Liver (tissue), 8 donors: ENCODE measurements at regions not wholly inside any gene's neighbourhood (a gene's known extent, or its start where the extent isn't known, plus 50 kb on each side); places are given as distances from the start of the nearest gene placed in this dataset.

Experiments used
- DNase-seq: peaks from one replicate; pipeline ENCODE4 v3.0.0-alpha.2; 2017; ENCODE audit warnings: low spot score
- H3K27ac ChIP-seq, 2 donors: one replicate each; pipeline ENCODE4 v1.7.0; 2013; ENCODE audit warnings: inconsistent platforms in 2 of 2, low read length in 2 of 2, control low read depth in 1 of 2, low read depth in 1 of 2, mild to moderate bottlenecking in 1 of 2
- H3K27me3 ChIP-seq, 4 donors: one replicate each; pipeline versions ENCODE4 v1.6.1 to v1.7.0; 2013; ENCODE audit warnings: low read length in 3 of 4, inconsistent platforms in 1 of 4, mild to moderate bottlenecking in 1 of 4, moderate library complexity in 1 of 4; ENCODE audit not compliant: control insufficient read depth in 4 of 4, insufficient read depth in 4 of 4
- H3K36me3 ChIP-seq, 4 donors: one replicate each; pipeline versions ENCODE4 v1.6.1 to v1.7.0; 2013; ENCODE audit warnings: low read length in 3 of 4, mild to moderate bottlenecking in 3 of 4, low read depth in 1 of 4, moderate library complexity in 1 of 4; ENCODE audit not compliant: control insufficient read depth in 4 of 4, insufficient read depth in 3 of 4
- H3K4me1 ChIP-seq, 4 donors: one replicate each; pipeline versions ENCODE4 v1.6.1 to v1.7.0; 2013; ENCODE audit warnings: low read length in 3 of 4, mild to moderate bottlenecking in 3 of 4, moderate library complexity in 1 of 4; ENCODE audit not compliant: control insufficient read depth in 4 of 4, insufficient read depth in 4 of 4
- H3K4me3 ChIP-seq, 3 donors: one replicate each; pipeline versions ENCODE4 v1.6.1 to v1.7.0; 2013; ENCODE audit warnings: low read length in 3 of 3, control low read depth in 1 of 3, low read depth in 1 of 3, mild to moderate bottlenecking in 1 of 3
- H3K9ac ChIP-seq, 2 donors: one replicate each; pipeline ENCODE4 v1.7.0; 2013; ENCODE audit warnings: low read length in 2 of 2, mild to moderate bottlenecking in 2 of 2, moderate library complexity in 2 of 2, control low read depth in 1 of 2, low read depth in 1 of 2
- H3K9me3 ChIP-seq, 4 donors: one replicate each; pipeline versions ENCODE4 v1.6.1 to v1.7.0; 2013; ENCODE audit warnings: low read length in 3 of 4; ENCODE audit not compliant: control insufficient read depth in 4 of 4
- ATF3 ChIP-seq: IDR thresholded peaks from 2 replicates; pipeline ENCODE4 v1.6.1; 2016; ENCODE audit warnings: antibody characterized with exemption
- EGR1 ChIP-seq, 2 donors: IDR thresholded peaks; 2 replicates each; pipeline ENCODE4 v1.6.1; 2016 to 2018; ENCODE audit warnings: antibody characterized with exemption in 2 of 2, low read depth in 2 of 2
- FOXA1 ChIP-seq: IDR thresholded peaks from 2 replicates; pipeline ENCODE4 v1.6.1; 2016; ENCODE audit warnings: antibody characterized with exemption
- FOXA2 ChIP-seq: IDR thresholded peaks from 2 replicates; pipeline ENCODE4 v1.6.1; 2016; ENCODE audit warnings: antibody characterized with exemption
- GABPA ChIP-seq, 2 donors: IDR thresholded peaks in 1 of 2; conservative IDR thresholded peaks in 1 of 2; 2 replicates each; pipeline ENCODE4 v1.6.1; 2016; ENCODE audit warnings: antibody characterized with exemption in 2 of 2, mild to moderate bottlenecking in 1 of 2, moderate library complexity in 1 of 2
- HNF4A ChIP-seq, 2 donors: conservative IDR thresholded peaks; 2 replicates each; pipeline ENCODE4 v1.6.1; 2016; ENCODE audit warnings: antibody characterized with exemption in 2 of 2, mild to moderate bottlenecking in 2 of 2
- HNF4G ChIP-seq: IDR thresholded peaks from 2 replicates; pipeline ENCODE4 v1.6.1; 2016; ENCODE audit warnings: antibody characterized with exemption
- JUND ChIP-seq, 2 donors: IDR thresholded peaks; 2 replicates each; pipeline ENCODE4 v1.6.1; 2016; ENCODE audit warnings: antibody characterized with exemption in 2 of 2
- MAX ChIP-seq: IDR thresholded peaks from 2 replicates; pipeline ENCODE4 v1.6.1; 2016; ENCODE audit warnings: antibody characterized with exemption
- NR2F2 ChIP-seq: IDR thresholded peaks from 2 replicates; pipeline ENCODE4 v1.6.1; 2016; ENCODE audit warnings: antibody characterized with exemption
- RAD21 ChIP-seq, 2 donors: IDR thresholded peaks; 2 replicates each; pipeline ENCODE4 v1.6.1; 2016; ENCODE audit warnings: antibody characterized with exemption in 2 of 2, mild to moderate bottlenecking in 2 of 2
- REST ChIP-seq: IDR thresholded peaks from 2 replicates; pipeline ENCODE4 v1.6.1; 2016; ENCODE audit warnings: antibody characterized with exemption, mild to moderate bottlenecking
- RXRA ChIP-seq, 2 donors: IDR thresholded peaks; 2 replicates each; pipeline ENCODE4 v1.6.1; 2017 to 2018; ENCODE audit warnings: antibody characterized with exemption in 2 of 2, mild to moderate bottlenecking in 1 of 2
- SP1 ChIP-seq: IDR thresholded peaks from 2 replicates; pipeline ENCODE4 v1.6.1; 2018; ENCODE audit warnings: antibody characterized with exemption, mild to moderate bottlenecking
- TAF1 ChIP-seq: conservative IDR thresholded peaks from 2 replicates; pipeline ENCODE4 v1.6.1; 2016; ENCODE audit warnings: antibody characterized with exemption, mild to moderate bottlenecking
- YY1 ChIP-seq: IDR thresholded peaks from 2 replicates; pipeline ENCODE4 v1.6.1; 2016; ENCODE audit warnings: antibody characterized with exemption, mild to moderate bottlenecking
- WGBS: extraction: QIAGEN DNeasy Blood & Tissue Kit; methylation state at CpG from one replicate; pipeline ENCODE4 v1.1.7; 2013; 5-methylcytosine and 5-hydroxymethylcytosine counted together
- TF ChIP-seq, protein P1 (sequence below): fragments of 150-350 bp; IDR thresholded peaks from 2 replicates; pipeline ENCODE4 v1.5.1; 2017; ENCODE audit warnings: improper control_type of control experiment, low read depth, low read length; ENCODE audit not compliant: missing input control
- TF ChIP-seq, protein P2 (sequence below): IDR thresholded peaks from 2 replicates; pipeline ENCODE4 v1.6.1; 2016; ENCODE audit warnings: antibody characterized with exemption
- donor health status: healthy.
- donor health status: healthy.
- donor health status: healthy.
- donor health status: healthy.
- donor health status: healthy.

DNA sequence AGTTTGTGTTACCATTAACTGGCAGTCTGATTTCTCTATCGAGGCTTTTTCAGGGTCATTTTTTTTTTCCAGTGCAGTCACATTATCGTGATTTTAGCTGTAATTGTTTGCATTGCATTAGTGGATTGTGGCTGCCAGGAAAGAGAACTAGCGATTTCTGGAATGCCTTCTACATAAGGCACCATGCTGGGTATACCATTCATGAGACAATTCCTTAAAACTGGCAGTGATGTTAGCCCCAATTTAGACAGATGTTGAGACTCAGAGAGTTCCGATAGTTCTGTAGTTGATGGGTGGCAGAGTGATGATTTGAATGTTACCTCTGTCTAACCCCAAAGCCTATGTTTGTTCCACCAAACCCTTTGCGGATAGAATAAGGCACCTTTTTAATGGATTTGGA, 175.4 kb upstream of the TENM3 start:
- H3K4me3 ChIP-seq, result no peak overlapping the region
- H3K9me3 ChIP-seq, result peaks cover 0 to 3% (median 0%) of the 10 kb centered on the region in 4 donors
- TF ChIP-seq HNF4G (no peak), GABPA (IDR thresholded peaks at IDR 0.05 in 1 of 2, conservative IDR thresholded peaks at IDR 0.05 in 1 of 2) (no peak), NR2F2 (no peak), RXRA (IDR thresholded peaks at IDR 0.05) (no peak), ATF3 (no peak), EGR1 (IDR thresholded peaks at IDR 0.05; ENCODE audit: low read depth in 2 of 2) (no peak), FOXA2 (no peak), FOXA1 (no peak), TAF1 (no peak), RAD21 (IDR thresholded peaks at IDR 0.05) (no peak), HNF4A (conservative IDR thresholded peaks at IDR 0.05) (no peak), YY1 (no peak), MAX (no peak), REST (no peak), SP1 (no peak), JUND (IDR thresholded peaks at IDR 0.05) (no peak)
- TF ChIP-seq, protein P1, sequence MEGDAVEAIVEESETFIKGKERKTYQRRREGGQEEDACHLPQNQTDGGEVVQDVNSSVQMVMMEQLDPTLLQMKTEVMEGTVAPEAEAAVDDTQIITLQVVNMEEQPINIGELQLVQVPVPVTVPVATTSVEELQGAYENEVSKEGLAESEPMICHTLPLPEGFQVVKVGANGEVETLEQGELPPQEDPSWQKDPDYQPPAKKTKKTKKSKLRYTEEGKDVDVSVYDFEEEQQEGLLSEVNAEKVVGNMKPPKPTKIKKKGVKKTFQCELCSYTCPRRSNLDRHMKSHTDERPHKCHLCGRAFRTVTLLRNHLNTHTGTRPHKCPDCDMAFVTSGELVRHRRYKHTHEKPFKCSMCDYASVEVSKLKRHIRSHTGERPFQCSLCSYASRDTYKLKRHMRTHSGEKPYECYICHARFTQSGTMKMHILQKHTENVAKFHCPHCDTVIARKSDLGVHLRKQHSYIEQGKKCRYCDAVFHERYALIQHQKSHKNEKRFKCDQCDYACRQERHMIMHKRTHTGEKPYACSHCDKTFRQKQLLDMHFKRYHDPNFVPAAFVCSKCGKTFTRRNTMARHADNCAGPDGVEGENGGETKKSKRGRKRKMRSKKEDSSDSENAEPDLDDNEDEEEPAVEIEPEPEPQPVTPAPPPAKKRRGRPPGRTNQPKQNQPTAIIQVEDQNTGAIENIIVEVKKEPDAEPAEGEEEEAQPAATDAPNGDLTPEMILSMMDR, result no peak
- TF ChIP-seq, protein P2, sequence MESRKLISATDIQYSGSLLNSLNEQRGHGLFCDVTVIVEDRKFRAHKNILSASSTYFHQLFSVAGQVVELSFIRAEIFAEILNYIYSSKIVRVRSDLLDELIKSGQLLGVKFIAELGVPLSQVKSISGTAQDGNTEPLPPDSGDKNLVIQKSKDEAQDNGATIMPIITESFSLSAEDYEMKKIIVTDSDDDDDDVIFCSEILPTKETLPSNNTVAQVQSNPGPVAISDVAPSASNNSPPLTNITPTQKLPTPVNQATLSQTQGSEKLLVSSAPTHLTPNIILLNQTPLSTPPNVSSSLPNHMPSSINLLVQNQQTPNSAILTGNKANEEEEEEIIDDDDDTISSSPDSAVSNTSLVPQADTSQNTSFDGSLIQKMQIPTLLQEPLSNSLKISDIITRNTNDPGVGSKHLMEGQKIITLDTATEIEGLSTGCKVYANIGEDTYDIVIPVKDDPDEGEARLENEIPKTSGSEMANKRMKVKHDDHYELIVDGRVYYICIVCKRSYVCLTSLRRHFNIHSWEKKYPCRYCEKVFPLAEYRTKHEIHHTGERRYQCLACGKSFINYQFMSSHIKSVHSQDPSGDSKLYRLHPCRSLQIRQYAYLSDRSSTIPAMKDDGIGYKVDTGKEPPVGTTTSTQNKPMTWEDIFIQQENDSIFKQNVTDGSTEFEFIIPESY, result no peak
- H3K36me3 ChIP-seq, result no peaks in the 10 kb centered on the region
- WGBS, result 78% methylated on average over 5 of the region's 5 CpGs
- no peak for DNase-seq
- no peak overlapping the region for H3K9ac ChIP-seq
- peaks cover 0 to 3% (median 0%) of the 10 kb centered on the region in 4 donors for H3K27me3 ChIP-seq
- no peaks in the 10 kb centered on the region for H3K4me1 ChIP-seq
- no peak overlapping the region for H3K27ac ChIP-seq
